ENCODE measurements at regions not wholly inside any gene's neighbourhood (a gene's known extent, or its start where the extent isn't known, plus 50 kb on each side); places are given as distances from the start of the nearest gene placed in this dataset.

- DNase-seq = no peak
These were observed 263.0 kb upstream of the NRIP1 start for GRCh38 chr21:15327637-15328265.

DNA sequence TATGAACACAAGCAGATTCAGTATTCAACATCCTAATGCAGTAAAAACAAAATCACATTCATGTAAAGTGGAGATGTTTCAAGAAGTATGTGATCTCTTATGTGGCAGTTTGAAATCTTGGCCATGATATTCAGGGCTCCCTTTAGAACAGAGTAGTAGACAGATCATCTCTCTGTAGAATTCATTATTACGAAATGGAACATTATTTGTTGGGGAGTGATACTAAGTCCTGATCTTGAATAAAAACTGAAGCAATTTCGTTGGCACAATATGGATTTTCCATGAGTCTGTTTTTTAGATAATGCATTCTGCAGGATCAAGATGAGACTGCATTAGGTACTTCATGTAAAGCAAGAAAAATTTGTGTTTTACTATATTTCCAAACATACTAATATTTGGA, 264.4 kb upstream of the NRIP1 start:
- no peak for DNase-seq

DNA sequence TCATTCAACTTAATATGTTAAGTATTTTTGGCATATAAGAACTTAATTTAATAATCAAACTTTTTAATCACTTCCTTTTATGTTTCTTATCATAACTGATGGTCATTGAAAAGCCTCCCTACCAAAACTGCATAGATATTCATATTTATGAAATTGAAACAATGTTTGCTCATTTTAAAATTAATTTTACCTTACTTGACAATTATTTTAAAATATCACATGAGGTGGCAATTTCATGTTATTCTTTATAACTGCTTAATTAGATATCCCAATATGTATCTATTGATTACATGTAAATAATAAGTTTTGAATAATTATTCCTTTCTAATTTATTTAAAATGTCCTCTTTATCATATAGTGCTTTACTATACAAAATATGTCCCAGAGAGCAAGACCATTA, 266.1 kb upstream of the NRIP1 start:
- DNase-seq = no peak

- no peak for DNase-seq
These were observed 267.8 kb upstream of the NRIP1 start for GRCh38 chr21:15332572-15332971.

GRCh38 chr21:15333136-15333710, 268.4 kb upstream of the NRIP1 start:
- no peak for DNase-seq

DNA sequence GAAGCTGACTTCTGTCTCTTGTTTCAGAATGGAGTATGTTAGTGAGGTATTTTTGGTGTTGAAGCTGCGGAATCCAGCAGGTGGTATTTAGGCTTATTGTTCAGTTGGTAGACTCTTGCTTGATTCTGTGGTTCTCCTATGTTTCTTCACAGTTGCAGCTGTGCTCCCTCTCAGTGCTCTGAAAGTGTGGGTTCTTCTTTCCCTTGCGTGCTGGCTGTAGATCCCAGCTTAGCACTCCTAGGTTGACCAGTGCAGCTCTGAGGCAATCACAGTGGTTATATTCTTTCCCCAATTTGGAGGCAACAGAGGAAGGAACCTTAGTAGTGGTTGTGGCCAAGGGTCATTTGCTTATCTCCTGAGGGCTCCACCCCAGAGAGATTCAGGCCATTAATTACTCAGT, 269.2 kb upstream of the NRIP1 start:
- DNase-seq = no peak

GRCh38 chr21:15343066-15343465, 278.3 kb upstream of the NRIP1 start:
- no peak for DNase-seq

DNA sequence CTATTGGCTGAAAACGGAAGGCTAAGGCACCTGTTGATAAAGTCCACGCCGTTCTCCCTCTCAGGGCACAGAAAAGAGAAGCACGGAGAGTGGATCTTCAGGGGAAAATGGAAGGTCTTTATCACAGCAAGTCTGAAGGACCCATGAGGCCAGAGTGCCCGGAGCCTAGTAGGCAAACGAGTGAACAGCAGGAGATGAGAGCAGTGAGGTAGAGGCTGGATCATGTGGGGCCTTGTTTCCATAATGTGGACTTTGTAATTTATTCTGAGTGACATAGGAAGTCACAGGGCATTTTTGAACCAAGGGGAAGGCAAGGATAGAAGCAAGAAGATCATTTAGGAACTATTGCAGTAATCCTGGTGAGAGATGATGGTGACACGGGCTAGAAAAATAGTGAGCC, 287.2 kb upstream of the NRIP1 start:
- no peak for DNase-seq

DNA sequence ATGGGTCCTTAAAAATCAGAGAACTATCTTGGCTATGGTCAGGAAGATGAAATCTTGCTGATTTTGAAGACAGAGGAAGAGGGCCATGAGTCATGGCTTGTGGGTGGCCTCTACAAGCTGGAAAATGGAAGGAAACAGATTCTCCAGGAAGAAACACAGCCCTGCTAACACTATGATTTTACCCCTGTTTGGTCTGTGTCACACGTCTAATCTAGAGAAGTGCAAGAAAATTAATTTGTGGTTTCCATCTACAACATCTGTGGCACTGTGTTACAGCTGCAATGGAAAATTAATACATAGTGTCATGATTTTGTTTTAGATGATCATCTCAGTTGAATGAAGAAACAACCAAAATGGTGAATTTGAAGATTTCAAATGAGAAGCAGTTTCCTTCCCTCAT, 288.7 kb upstream of the NRIP1 start:
- no peak for DNase-seq

- DNase-seq = no peak
These were observed 289.7 kb upstream of the NRIP1 start for GRCh38 chr21:15354516-15354915.

DNA sequence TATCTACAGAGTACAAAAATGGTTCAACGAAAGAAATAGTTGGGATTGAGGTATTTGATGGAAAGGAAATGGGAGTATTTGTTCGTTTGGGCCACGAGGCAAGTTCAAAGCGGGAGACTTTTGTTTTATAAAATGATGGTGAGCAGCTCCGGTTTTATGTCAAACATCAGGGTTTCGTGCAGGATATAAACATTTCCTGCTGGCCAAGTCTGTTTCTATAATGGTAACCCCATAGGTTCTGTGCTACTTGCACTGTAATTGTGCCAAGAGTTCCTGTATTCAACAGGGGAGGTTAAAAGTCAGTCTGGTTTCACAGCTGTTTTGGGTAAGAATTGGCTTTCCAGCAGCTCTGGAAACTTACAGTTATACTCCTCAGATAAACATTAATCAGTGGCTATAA, 290.3 kb upstream of the NRIP1 start:
- no peak for DNase-seq

GRCh38 chr21:15359251-15359650, 294.5 kb upstream of the NRIP1 start:
- no peak for DNase-seq

DNA sequence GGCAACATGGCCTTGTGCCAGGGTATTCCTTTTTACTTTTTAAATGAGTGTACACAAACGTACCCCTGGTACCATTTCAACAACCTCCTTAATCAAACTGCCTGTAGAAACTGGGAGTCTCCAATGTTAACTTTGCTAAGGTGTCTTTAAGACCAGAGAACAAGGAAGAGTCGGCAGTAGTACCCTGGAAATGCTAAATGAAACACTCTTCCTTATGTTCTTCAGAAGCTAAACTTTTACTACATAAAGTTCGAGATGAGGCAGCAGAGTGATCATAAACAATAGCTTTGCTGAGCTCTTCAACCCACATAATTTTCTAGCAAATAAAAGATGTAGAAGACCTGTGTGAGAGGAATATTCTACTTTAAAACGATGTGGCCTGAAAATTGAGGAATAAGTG, 297.7 kb upstream of the NRIP1 start:
- no peak for DNase-seq

GRCh38 chr21:15363921-15364320, 299.1 kb upstream of the NRIP1 start:
- no peak for DNase-seq

DNA sequence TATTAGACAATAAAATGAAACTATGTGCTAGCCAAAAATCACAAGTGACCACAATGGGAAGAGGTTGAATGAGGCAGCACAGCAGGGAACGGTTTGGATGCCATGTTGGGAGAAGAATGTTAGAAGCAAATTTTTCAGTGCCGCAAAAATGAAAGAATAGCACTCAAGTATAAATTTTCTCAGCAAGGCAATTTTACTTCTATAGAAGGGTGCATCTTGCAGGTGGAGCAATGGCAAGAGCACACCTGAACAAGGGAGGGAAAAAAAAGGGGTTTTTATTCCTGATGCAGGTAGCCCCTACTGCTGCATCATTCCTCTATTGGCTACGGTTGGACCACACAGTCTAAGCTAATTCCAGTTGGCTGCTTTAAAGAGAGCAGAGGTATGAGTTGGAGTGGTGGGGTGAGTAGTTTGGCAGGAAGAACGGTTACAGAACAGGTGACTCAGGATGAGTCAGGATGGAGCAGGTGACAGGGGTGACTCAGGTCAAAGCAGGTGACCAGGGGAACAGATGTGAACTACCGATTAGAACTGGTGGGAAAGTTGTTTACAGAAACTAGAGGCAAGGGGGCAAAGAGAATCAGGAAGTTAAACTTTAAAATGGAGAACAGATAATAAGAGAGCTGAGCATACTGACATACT, 301.1 kb upstream of the NRIP1 start:
- DNase-seq = no peak

- no peak for DNase-seq
These were observed 301.8 kb upstream of the NRIP1 start for GRCh38 chr21:15366555-15366954.

- no peak for DNase-seq
These were observed 302.3 kb upstream of the NRIP1 start for GRCh38 chr21:15367061-15367626.

GRCh38 chr21:15370462-15370975, 305.7 kb upstream of the NRIP1 start:
- no peak for DNase-seq

DNA sequence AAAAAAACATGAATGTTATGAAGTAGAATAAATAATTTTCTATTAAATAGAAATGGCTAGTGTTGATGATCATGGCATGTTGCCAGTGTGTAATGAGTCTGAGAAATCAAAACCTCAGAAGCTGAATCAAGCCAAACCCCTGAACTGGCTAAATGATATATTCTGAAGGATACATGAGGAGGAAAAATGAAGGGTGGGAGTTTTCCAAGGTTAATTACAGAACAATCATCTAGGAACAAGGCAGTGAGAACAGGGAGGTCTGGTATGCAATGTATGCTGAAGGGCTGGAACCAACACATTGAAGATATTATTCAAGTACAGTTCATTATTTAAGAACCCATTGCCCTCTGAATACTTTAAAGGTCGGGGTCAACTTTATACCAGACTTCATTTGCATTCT, 309.1 kb upstream of the NRIP1 start:
- no peak for DNase-seq

GRCh38 chr21:15379776-15380175, 315.0 kb upstream of the NRIP1 start:
- DNase-seq = peak; percentile 52

DNA sequence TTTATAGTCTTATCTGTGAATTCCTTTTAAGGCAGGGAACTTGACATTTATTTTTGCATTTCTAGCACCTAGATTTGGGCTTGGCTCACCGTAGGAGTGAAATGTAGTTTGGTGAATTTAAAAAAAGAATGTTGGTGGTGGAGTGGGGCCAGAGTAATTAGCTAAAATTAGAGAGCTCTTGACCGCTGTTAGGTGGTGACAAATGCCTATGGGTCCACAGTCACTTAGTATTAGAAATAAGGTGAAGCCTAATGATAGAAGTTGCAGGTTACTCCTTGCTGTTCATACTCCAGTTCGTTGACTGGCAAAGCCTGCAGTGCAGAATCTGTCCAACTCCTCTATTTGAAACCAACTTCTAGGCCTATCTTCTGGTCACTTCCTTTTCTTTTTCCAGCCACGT, 318.8 kb upstream of the NRIP1 start:
- DNase-seq = no peak

GRCh38 chr21:15390049-15390448, 325.2 kb upstream of the NRIP1 start:
- DNase-seq = no peak

DNA sequence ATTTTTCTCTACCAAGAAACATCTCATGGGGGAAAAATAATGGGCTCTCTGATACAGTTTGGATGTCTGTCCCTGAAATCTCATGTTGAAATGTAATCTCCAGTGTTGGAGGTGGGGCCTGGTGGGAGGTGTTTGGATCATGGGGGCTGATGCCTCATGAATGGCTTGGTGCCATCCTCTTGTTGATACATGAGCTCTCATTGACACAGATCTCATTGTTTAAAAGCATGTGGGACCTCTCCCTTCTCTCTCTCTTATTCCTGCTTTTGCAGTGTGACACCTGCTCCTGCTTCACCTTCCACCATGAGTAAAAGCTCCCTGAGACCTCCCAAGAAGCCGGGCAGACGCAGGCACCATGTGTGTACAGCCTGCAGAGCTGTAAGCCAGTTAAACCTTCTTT, 332.5 kb upstream of the NRIP1 start:
- DNase-seq = no peak

DNA sequence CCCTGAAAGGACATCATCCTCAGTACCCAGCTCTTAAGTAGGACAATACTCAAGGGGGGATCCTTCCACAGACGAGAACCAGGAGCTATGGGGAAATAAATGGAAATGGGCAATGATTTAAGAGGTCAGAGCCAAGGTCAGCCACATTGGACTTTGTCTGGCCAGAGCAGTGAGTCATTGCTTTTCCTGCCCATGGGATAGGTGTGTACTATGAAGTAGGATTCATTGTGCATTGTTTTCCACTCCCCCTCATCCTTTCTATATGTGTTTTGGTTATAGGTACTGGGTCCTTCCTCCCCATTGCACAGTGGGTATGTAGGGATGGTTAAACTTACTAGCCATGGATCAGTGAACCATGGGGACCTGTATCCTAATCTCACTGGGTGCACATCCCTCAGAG, 328.9 kb upstream of the USP25 start:
- no peak for DNase-seq

Measured in NCI-H1048 (cell line).